GM12801 (cell line): ENCODE measurements at regions not wholly inside any gene's neighbourhood (a gene's known extent, or its start where the extent isn't known, plus 50 kb on each side); places are given as distances from the start of the nearest gene placed in this dataset.

Source experiments
- CTCF ChIP-seq: IDR thresholded peaks from one replicate; pipeline ENCODE4 v1.5.1; 2011; ENCODE audit warnings: control low read depth; ENCODE audit not compliant: insufficient read length; ENCODE audit errors: extremely low read depth

GRCh38 chr11:45343444-45343843 lies 57.3 kb upstream of the SYT13 start:
- TF ChIP-seq CTCF: no peak

- TF ChIP-seq CTCF: no peak
Observed at GRCh38 chr11:45341372-45341771, 55.2 kb upstream of the SYT13 start.

GRCh38 chr11:45339729-45340519 lies 53.8 kb upstream of the SYT13 start:
- no peak for TF ChIP-seq CTCF

GRCh38 chr11:45337583-45338360 lies 51.6 kb upstream of the SYT13 start:
- TF ChIP-seq CTCF: no peak

- TF ChIP-seq CTCF: no peak
Observed at GRCh38 chr11:45336136-45336535, 50.0 kb upstream of the SYT13 start.
